NB4 (cell line): ENCODE measurements at regions not wholly inside any gene's neighbourhood (a gene's known extent, or its start where the extent isn't known, plus 50 kb on each side); places are given as distances from the start of the nearest gene placed in this dataset.

Source experiments
- CTCF ChIP-seq: IDR thresholded peaks from one replicate; pipeline ENCODE4 v1.5.1; 2012; ENCODE audit warnings: low read depth, low read length
- MYC ChIP-seq: IDR thresholded peaks from 2 replicates; pipeline ENCODE4 v1.6.1; 2011; ENCODE audit warnings: low read depth, low read length
- POLR2A ChIP-seq: IDR thresholded peaks from 2 replicates; pipeline ENCODE4 v1.6.1; 2011; ENCODE audit warnings: mild to moderate bottlenecking; ENCODE audit not compliant: insufficient read length; ENCODE audit errors: extremely low read depth

- no peak for TF ChIP-seq CTCF
- TF ChIP-seq POLR2A: no peak
- TF ChIP-seq MYC: no peak
These were observed 61.2 kb downstream of the FAT3 start for GRCh38 chr11:92285776-92286175.
